ENCODE measurements at regions not wholly inside any gene's neighbourhood (a gene's known extent, or its start where the extent isn't known, plus 50 kb on each side); places are given as distances from the start of the nearest gene placed in this dataset.
A peak's percentile ranks its signal among the peaks of the same experiment; 100 is the strongest.

DNA sequence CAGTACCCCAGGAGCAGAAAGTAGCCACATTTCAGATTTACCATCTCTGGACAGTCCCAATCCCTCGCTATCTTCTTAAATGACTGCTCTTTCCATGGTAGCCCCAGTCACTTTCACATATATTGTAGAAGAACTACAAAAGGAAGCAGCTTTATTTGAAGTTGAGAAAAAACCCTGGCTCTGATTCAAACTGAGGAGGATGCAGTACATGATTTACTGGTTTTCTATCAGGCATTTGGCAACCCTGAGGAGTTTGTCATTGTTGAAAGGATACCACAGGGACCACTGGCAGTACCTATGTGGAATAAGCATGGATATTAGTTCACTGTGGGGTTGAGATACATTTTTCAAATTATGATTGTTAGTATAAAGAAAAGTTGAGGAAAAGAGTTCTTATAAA, 640.9 kb upstream of the SETBP1 start:
- DNase-seq (ENCODE audit: low read depth in 2 of 3, low spot score in 2 of 3): no peak

DNA sequence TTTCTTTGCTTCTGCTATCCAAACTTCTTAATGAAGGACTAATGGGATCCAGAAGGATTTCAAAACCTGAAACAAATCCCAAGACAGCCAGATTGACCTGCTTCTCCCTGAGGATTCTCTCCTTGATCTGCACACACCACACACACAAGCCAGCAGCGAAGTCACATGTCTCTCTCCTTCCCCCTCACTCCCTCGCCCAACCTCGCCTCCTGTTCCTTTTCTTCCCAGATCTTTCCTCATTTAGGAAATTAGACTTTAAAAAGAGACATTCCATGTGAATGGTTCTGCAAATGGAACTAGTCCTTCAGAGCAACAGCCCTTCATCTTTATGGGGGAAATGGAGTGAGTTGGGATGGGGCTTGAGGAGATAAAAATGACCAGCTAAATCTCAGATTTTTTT, 639.1 kb upstream of the SETBP1 start:
- no peak for DNase-seq (ENCODE audit: low read depth in 2 of 3, low spot score in 2 of 3)

DNA sequence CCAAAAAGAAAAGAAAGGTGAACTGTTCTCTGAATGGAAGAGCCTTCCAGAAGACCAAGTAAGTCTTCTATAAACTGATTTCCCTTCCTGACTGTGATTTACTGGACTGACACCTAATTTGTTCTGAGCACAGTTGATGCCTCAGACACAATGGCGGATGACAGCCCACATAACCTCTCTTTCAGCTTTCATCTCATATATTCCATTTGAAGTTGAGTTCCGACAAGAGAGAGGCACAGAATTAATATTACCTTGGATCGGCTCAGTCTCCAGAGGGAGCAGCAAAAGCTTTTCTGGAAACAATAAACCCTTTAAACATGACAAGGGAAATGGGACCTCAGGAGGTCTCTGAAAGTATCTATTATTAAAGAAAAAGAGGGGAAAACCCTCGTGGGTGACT, 638.7 kb upstream of the SETBP1 start:
- no peak for DNase-seq (ENCODE audit: low read depth in 2 of 3, low spot score in 2 of 3)

DNA sequence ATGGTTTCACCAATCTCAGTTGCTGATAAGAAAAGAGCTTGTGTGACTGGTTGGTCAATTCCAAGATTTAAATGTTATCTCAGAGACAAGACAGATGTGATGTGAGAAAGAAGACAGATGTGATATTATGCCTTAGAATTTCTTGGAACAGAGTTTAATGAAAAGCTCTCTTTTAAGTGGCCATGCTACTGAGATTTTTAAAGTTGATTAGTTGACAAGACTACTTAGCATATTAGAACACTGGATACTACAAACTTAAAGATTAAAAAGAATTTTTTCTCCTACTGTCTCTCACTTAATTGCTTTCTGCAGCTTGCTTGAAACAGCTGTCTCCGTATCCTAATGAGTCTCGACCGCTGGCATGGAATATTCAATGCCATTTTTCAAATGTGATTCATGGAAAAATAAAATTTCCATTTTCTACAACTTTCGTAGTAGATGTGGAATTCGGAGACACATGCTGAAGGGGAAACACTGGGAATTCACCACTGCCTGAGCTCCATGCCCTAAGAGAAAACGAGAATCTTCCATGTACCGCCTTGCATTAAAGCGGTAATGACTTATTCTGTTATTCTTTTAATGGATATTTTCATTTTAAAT, 634.2 kb upstream of the SETBP1 start:
- DNase-seq (ENCODE audit: low read depth in 2 of 3, low spot score in 2 of 3): no peak

DNA sequence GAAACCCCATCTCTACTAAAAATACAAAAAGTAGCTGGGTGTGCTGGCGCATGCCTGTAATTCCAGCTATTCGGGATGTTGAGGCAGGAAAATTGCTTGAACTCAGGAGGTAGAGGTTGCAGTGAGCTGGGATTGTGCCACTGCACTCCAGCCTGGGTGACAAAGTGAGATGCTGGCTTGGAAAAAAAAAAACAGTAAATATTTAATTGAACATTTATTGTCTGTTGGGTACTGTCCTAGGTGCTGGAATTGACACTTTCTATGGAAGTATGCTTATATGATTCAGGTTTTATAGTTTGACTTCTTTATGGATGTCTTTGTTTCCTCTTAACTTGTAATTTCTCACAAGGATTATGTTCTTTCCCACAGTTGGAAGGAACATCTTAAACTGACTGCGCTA, 633.1 kb upstream of the SETBP1 start:
- DNase-seq (ENCODE audit: low read depth in 2 of 3, low spot score in 2 of 3): no peak

DNA sequence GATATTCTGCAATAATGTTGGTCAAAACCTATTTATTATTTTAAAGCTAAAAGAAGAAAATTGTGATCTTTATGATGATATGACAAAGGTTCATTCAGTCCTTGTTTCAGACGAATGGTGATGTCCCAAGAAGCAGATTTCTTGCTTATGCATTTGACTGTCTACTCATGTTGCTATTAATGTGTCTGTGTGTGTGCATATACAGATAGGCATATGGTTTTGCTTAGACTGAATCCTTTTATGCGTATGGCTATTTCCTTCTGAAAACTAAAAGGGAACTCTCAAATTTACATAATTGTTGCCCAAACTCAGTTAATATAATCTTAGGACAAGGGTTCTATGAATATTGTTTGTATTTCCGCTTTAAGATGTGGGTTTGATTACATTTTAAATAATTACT, 632.3 kb upstream of the SETBP1 start:
- no peak for DNase-seq (ENCODE audit: low read depth in 2 of 3, low spot score in 2 of 3)

DNA sequence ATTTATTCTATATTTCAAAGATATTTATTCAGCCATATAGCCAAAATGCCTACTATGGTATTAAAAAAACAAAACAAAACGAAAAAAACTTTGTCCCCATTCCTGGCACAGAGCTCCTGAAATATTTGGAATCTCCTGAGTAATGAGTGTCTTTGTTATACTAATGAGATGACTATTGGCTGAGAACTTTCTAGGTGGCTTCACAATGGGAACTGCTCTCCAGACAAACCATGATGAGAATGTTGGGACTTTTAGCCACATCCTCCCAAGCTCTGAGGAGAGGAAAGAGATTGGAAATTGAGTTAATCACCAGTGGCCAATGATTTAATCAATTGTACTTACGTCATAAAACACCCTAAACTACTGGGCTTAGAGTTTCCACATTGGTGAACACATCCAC, 631.8 kb upstream of the SETBP1 start:
- DNase-seq (ENCODE audit: low read depth in 2 of 3, low spot score in 2 of 3): no peak

DNA sequence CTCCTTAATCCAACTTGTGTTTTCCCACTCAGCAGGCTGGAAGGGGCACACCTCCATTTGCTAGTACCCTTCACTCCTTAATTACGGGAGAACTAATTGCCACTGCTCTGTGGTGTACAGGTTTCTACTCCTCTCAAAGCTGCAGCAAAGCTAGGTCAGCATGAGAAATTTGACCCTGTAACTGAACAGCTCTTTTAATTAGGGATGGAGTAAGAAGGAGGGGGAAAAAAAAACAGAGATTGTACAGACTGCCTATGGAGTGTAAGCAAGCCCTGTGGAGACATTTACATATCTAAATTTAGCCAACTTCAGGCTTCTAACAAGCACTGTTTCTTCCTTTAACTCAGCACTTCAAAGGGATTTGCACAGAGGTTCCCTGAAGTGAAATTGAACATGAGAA, 629.7 kb upstream of the SETBP1 start:
- no peak for DNase-seq (ENCODE audit: low read depth in 2 of 3, low spot score in 2 of 3)

DNA sequence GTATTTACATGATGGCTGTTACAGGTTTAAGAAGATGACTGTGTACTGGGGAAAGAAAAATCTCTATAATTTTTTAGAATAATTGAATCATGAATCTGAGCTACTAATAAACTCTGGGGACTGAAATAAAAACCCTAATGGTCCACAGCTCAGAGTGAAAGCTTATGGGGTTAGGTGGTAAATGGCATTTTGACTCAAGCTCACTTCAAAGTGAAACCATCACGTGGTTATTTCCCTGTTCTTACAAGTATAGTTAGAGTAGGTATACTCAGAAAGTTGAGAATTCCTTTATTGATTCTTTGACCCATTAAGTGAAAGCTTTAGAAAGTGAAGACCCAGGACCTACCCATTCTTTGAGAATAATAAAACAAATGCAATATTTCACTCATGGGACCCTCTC, 626.2 kb upstream of the SETBP1 start:
- no peak for DNase-seq (ENCODE audit: low read depth in 2 of 3, low spot score in 2 of 3)

DNA sequence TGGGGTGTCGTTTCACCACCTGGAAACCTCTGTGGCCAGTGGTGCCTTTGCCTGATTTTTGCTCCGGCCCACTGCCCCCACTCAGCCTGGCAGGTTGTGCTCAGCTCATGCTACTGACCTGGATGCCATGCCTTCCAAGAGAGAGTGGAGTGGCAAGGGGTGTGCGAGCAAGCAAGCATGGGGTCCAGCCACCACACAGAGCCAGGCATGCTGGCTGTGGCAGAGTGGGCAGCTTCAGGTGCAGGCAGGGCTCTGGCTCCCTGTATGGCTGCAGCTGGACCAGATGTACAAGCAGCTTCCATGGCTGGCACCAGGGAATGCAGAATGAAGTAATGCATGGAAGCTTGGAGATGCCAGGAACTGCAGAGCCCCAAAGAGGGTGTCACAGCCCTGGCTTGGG, 620.5 kb upstream of the SETBP1 start:
- DNase-seq (ENCODE audit: low read depth in 2 of 3, low spot score in 2 of 3): no peak

DNA sequence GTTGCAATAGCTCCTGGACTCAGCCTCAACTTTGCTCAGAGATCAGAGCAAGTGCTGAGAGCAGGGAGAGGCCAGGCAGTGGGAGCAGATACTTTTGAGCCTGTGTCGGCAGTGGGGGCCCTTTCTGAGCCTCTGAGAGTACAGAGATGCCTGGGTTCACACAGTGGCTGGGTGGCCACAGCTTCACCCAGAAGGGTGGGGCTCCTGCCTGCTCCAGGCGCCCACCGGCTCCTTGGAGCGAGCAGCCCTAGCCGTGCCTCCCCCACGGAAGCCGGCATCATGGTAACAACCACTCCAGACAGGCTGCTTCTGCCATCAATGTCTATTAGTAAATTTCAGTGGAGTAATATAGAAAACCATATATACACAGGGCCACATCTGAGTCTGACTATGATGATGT, 619.2 kb upstream of the SETBP1 start:
- DNase-seq (ENCODE audit: low read depth in 2 of 3, low spot score in 2 of 3): no peak

DNA sequence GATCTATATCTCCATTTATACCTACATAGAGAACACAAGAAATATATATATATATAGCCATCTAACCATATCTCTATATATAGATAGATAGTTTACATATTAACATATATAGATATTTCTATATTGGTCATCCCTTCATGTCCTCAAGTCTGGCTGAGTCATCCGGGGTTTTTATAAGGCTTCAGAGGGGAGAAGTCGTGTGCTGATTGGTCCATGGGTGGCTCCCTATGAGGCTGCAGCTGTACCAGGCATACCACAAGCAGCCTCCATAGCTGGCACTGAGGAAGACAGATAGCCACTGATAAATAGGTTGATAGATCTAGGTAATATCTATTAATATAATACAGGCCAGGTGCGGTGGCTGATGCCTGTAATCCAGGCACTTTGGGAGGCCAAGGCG, 618.3 kb upstream of the SETBP1 start:
- DNase-seq (ENCODE audit: low read depth in 2 of 3, low spot score in 2 of 3): no peak

DNA sequence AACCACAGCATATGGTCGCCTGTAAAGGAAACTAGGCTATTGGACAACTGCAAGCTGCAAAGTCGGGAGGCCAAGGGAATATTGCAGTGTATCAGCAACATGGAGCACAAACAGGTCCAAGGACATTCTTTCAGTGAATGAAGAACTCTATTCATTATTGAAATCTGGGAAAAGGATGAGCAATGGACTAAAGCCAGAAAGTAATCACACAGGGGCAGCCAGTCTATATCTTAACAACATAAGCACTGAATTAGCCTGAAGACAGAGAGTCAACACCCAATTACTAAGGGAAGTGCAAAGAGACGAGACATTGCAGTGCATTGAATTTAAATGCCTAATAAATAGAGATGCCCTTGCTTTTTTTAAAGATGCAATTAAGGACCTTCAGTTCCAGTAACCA, 615.5 kb upstream of the SETBP1 start:
- DNase-seq (ENCODE audit: low read depth in 2 of 3, low spot score in 2 of 3): no peak

DNA sequence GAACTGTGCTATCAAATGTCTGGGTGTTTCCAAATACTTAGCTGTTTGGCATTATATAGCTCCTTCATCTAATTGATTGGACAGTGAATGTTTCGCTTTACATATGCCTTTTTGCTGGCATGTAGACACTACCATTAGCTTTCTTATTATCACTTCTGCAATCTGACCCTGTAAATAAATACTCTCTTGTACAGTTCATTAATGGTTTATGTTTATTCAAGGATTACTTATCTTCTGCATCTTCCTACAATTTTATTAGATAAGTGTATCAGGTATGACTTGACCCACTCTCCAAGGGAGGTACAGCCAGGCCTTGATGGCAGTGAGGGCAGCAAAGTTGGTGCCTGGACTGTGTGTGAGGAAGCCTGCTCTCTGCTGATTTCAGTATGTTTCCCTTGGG, 614.1 kb upstream of the SETBP1 start:
- DNase-seq (ENCODE audit: low read depth in 2 of 3, low spot score in 2 of 3): no peak

DNA sequence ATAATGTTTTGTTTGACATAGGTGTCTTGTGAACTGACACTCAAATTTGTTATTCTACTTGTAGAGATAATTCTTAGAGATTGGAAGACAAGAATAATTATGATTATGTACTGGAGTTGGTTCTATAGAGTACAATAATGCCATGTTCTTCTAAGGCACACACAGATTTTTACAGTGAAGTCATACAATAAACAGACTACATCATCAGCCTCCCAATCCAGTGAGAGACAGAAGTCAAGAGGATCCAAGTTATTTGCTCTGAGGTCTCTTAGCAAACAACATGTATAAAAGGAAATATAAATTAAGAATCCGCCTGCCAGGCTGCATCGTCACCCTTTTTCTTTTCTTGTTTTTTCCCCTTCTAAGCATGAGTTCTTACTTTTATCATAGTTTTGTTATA, 613.5 kb upstream of the SETBP1 start:
- no peak for DNase-seq (ENCODE audit: low read depth in 2 of 3, low spot score in 2 of 3)

DNA sequence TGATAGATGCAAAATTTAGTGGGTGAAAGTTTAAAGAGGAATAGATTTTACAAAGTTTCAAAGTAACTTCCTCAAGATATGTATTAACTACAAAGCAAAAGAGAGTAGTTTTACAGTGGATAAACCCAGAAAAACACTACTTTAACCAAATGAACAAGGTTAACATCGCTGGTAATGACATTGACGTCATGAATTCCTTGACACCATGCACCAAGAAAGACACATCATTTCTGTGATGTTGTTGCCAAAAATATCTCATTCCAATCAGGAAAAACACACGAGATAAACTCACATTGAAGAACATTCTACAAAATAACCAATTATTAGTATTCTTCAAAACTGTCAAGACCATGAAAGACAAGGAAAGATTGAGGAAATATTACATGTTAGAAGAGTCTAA, 605.6 kb upstream of the SETBP1 start:
- DNase-seq (ENCODE audit: low read depth in 2 of 3, low spot score in 2 of 3): no peak

DNA sequence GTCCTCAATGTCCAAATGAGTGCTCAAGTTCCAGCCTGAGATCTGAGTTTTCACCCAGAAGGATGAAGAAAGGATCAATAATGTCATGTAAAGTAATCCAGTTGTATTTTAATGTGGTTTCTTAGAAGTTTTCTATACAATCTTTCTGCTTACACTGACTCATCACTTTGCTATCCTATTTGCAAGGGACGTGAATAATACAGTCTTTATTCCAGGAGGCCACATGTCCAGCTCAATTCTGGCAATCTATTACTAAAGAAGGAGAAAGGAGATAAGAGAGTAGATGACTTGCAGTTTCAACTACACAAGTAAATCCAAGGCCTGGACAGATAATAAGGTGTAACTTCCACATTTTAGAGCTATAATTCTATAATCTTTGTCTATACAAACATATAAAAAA, 601.1 kb upstream of the SETBP1 start:
- peak in 2 of 3 donors; percentile 7 to 35 for DNase-seq (ENCODE audit: low read depth in 2 of 3, low spot score in 2 of 3)

DNA sequence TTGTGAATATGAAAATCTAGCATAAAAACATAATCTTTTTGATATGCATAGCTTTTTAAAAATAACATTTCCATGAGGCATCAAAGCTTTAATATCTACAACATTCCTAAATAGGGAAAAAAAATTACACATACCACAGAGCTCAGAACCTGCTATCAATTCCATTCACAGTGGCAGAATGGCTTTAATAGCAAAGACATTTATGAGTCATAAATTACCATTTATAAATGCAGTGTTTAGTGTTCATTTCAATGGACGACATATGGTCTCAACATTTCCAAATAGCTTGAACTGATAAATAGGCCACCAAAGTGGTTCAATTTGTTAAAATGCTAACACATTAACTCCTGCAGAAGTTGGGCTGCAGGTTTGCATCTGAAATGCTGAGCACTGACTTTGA, 600.6 kb upstream of the SETBP1 start:
- no peak for DNase-seq (ENCODE audit: low read depth in 2 of 3, low spot score in 2 of 3)

DNA sequence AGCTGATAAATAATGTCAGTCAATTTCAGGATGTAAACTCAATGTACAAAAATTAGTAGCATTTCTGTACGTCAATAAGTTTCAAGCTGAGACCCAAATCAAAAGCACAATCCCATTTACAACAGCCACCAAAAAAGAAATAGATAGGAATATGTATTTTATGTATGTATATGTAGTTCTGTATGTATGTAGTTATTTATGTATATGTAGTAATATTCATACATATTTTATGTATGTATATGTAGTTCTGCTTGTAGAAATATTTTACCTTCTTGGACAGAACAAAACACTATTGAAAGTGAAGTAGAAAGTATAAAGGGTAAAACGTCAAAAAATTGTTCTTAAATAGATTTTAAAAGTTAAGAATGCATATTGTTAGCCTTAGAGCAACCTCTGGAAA, 591.0 kb upstream of the SETBP1 start:
- no peak for DNase-seq (ENCODE audit: low read depth in 2 of 3, low spot score in 2 of 3)

DNA sequence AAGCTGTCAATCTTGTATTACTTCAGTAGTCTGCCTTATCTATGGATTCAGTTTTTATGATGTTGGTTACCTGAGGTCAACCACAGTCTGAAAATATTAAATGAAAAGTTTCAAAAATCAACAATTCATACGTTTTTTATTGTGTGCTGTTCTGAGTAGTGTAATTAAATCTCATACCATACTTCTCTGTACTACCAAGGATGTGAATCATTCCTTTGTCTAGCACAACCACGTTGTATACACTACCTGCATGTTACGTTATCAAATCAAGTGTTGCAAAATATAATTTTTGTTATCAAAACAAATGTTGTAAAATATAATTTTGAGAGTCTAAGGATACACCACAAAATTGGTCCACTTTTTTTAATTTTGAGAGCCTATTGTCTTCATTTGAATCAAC, 590.2 kb upstream of the SETBP1 start:
- no peak for DNase-seq (ENCODE audit: low read depth in 2 of 3, low spot score in 2 of 3)

DNA sequence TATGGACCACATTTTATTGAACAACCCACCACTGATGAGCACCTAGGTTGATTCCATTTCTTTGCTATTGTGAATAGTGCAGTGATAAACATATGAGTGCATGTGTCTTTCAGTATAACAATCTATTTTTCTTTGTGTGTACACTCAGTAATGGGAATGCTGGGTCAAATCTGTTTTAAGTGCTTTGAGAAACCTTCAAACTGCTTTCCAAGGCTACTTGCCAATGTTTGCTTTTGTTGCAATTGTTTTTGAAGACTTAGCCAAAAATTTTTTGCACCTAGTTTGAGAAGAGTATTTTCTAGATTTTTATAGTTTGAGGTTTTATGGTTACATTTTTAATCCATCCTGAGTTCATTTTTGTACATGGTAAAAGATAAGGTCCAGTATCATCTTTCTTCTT, 587.4 kb upstream of the SETBP1 start:
- no peak for DNase-seq (ENCODE audit: low read depth in 2 of 3, low spot score in 2 of 3)

DNA sequence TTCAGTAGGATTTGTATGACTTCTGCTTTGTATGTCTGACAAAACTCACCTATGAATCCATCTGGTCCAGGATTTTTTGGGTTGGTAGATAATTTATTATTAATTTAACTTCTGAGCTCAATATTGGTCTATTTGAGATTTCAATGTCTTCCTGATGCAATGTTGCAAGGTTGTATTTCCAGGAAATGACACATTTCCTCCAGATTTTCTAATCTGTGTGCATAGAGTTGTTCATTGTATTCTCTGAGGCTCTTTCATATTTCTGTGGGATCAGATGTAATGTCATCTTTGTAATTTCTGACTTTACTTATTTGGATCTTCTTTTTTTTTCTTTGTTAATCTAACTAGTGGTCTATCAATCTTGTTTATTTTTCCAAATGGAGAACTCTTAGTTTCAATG, 584.7 kb upstream of the SETBP1 start:
- DNase-seq (ENCODE audit: low read depth in 2 of 3, low spot score in 2 of 3): no peak

DNA sequence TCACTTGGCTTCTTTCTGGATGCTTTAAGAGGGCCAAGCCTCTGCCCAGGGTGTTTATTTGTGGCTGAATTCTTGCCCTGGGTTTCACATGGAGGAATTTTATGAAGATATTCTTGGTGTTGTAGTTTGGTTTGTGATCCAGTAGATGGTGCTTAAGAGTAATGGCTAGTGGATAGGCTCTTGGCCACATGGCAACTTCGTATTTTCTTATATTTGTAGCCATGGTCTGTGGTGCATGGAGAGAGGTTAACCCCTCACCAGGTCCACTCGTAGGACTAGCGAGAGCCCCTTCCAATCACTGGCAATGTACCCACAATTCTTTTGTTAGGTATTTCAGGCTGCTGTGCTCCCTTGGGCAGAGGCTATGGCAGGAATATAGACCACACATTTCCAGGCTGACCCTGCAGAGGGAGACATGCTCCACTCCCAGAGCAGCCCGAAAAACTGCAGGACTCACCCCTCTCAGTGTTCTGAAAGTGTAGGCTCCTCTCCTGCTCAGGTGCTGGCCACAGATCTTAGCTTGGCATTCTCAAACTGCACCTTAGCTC, 582.1 kb upstream of the SETBP1 start:
- DNase-seq (ENCODE audit: low read depth in 2 of 3, low spot score in 2 of 3): peak in 2 of 3 donors; percentile 9 to 51

Measured in hematopoietic multipotent progenitor cell (in vitro differentiated cells).